Activated naive CD8-positive, alpha-beta T cell treated with anti-CD3 and anti-CD28 coated beads for 36 hours (primary cell): ENCODE measurements at regions not wholly inside any gene's neighbourhood (a gene's known extent, or its start where the extent isn't known, plus 50 kb on each side); places are given as distances from the start of the nearest gene placed in this dataset.

Source experiments
- DNase-seq: peaks from one replicate; pipeline ENCODE4 v3.0.0; 2021
- H3K27ac Mint-ChIP-seq: one replicate; pipeline ENCODE4 v1.8.0; 2022; ENCODE audit warnings: mild to moderate bottlenecking, moderate library complexity, mixed read lengths
- H3K27me3 Mint-ChIP-seq: one replicate; pipeline ENCODE4 v1.8.0; 2022; ENCODE audit warnings: mild to moderate bottlenecking, mixed read lengths
- H3K36me3 Mint-ChIP-seq: one replicate; pipeline ENCODE4 v1.8.0; 2021; ENCODE audit warnings: mild to moderate bottlenecking, mixed read lengths
- H3K4me1 Mint-ChIP-seq: one replicate; pipeline ENCODE4 v1.8.0; 2021; ENCODE audit warnings: mixed read lengths
- H3K4me3 Mint-ChIP-seq: one replicate; pipeline ENCODE4 v1.8.0; 2022; ENCODE audit warnings: mild to moderate bottlenecking, moderate library complexity, mixed read lengths
- H3K9me3 Mint-ChIP-seq: one replicate; pipeline ENCODE4 v1.8.0; 2022; ENCODE audit warnings: mixed read lengths

DNA sequence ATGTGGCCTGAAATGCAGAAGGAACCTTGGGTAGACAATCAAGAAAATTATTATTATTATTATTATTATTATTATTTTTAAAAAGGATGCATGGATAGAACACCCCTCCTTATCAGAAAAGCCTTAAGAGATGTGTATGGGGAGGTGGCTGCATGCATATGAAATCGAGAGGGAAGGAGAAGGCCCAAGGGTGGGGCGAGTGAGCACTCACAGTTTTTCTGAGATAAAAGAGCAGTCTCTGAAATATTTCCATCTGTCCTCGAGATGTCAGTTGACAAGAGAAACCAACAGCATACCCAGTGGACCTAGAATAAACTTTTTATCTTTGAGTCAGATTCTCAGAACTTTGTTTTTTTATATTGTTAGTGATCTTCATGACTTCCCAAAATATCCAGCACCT, 282.9 kb downstream of the GPD2 start:
- DNase-seq: no peak
- no peak overlapping the region for H3K4me3 Mint-ChIP-seq
- no peaks in the 10 kb centered on the region for H3K36me3 Mint-ChIP-seq
- H3K27ac Mint-ChIP-seq: no peak overlapping the region
- H3K27me3 Mint-ChIP-seq: peaks cover 11% of the 10 kb centered on the region
- no peaks in the 10 kb centered on the region for H3K9me3 Mint-ChIP-seq
- no peaks in the 10 kb centered on the region for H3K4me1 Mint-ChIP-seq

DNA sequence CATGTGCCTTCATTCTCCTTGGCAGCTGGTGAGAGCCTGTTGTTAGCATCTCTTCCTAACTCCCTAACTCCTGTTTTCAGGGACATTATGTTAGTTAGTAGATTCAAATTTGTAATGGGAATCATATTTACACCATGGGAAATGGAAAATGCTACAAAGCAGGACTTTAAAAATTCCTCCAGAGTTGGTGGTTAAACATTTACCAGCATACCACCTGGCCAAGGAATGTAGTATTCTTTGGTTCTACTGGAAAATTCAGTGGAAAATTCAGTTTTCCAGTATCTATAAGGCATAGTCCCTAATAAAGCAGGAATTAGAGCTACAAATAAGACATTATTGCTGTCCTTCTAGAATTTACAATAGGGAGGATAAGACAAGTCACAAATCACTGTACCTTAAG, 291.7 kb downstream of the GPD2 start:
- H3K4me1 Mint-ChIP-seq: no peaks in the 10 kb centered on the region
- no peaks in the 10 kb centered on the region for H3K36me3 Mint-ChIP-seq
- DNase-seq: no peak
- no peaks in the 10 kb centered on the region for H3K9me3 Mint-ChIP-seq
- H3K27ac Mint-ChIP-seq: no peak overlapping the region
- no peak overlapping the region for H3K4me3 Mint-ChIP-seq
- peaks cover 5% of the 10 kb centered on the region for H3K27me3 Mint-ChIP-seq

DNA sequence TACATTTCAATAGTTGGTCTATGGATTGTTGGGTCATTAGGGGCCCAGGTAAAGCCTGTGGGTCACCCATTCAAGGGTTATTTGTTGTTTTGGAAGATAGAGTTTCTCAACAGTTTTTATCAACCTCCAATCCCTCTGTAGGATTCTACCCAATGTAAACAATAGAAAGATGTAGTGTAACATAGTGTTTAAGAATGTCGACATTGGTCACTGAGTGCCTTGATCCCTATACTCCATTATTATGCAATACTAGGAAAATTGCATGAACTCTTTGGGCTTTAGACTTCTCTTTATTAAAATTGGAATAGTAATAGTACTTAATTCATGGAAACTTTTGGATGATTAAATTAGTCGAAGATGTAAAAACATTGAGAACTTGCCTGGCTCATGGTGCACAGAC, 292.1 kb downstream of the GPD2 start:
- no peak for DNase-seq
- no peaks in the 10 kb centered on the region for H3K9me3 Mint-ChIP-seq
- no peaks in the 10 kb centered on the region for H3K36me3 Mint-ChIP-seq
- no peak overlapping the region for H3K4me3 Mint-ChIP-seq
- H3K27me3 Mint-ChIP-seq: peaks cover 5% of the 10 kb centered on the region
- H3K4me1 Mint-ChIP-seq: no peaks in the 10 kb centered on the region
- no peak overlapping the region for H3K27ac Mint-ChIP-seq

DNA sequence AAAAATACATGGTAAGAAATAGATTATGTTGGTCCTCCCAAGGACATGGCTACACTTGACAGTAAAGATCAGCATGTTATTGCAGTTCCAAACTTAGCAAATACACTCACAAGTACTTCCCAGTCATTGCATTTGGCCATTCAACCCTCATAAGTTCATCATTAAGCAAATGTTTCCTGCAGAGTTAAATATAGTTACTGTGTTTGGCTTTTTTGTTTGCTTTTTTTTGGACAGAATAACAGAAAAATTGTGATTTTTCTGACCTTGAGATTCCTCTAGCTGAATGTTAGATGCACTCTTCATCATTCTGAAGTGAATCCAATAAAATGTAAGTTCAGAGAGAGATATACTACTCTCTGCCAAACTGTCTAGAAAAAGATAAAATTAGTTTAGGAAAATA, 295.3 kb downstream of the GPD2 start:
- DNase-seq: no peak
- Mint-ChIP-seq H3K36me3 (no peaks in the 10 kb centered on the region), H3K4me1 (no peaks in the 10 kb centered on the region), H3K27ac (no peak overlapping the region), H3K27me3 (no peaks in the 10 kb centered on the region), H3K4me3 (no peak overlapping the region), H3K9me3 (no peaks in the 10 kb centered on the region)

DNA sequence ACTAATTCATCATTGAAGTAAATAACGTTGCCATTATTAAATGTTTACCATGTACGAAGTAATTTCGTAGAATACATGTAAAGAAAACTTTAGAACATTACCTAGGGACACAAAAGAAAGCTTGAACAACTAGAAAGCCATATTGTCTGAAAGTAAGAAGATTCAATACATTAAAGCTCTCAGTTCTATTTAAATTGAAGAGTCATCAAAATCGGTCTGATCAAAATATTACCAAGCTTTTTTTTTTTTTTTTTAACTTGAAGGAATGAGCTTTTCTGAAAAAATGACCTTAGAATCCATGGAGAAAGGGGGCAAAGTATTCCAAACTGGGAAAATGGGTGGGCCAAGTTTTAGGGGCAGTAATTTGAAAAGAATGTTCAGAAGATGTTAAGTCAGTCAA, 300.8 kb downstream of the GPD2 start:
- H3K9me3 Mint-ChIP-seq: no peaks in the 10 kb centered on the region
- H3K4me1 Mint-ChIP-seq: no peaks in the 10 kb centered on the region
- H3K4me3 Mint-ChIP-seq: no peak overlapping the region
- no peaks in the 10 kb centered on the region for H3K36me3 Mint-ChIP-seq
- H3K27ac Mint-ChIP-seq: no peak overlapping the region
- peaks cover 4% of the 10 kb centered on the region for H3K27me3 Mint-ChIP-seq
- no peak for DNase-seq

DNA sequence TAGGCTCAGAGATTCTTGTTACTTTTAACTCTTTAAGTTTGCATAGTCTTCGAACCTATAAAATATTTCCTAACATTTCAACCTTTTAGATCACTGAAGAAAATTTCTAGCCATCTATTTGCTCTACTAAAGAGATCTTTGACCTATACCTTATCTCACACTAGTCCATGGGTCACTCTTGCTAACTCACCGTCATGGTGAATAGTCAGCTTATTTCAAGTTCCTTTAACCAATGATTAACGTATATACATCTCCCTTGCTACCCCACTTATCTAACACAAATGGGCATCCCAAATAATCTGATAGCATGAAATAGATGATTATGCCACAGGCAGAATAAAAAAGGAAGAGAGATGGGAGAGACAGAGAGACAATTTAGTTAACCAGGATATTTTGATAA, 303.1 kb downstream of the GPD2 start:
- Mint-ChIP-seq H3K27me3 (peaks cover 4% of the 10 kb centered on the region), H3K36me3 (no peaks in the 10 kb centered on the region), H3K4me3 (no peak overlapping the region), H3K9me3 (no peaks in the 10 kb centered on the region), H3K4me1 (no peaks in the 10 kb centered on the region), H3K27ac (no peak overlapping the region)
- no peak for DNase-seq

DNA sequence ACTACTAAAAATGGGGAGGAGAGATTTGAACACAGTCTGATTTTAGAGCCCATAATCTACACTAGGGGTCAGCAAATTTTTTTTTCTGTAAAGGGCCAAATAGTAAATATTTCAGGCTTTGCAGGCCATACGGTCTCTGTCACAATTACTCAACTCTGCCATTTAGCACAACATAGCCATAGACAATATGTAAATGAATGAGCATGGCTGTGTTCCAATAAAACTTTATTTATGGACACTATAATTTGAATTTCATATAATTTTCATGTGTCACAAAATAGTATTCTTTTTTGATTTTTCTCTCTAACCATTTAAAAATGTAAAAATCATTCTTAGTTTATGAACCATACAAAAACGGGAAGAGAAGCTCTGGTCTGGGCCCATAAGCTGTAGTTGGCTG, 309.4 kb downstream of the GPD2 start:
- no peak overlapping the region for H3K4me3 Mint-ChIP-seq
- no peaks in the 10 kb centered on the region for H3K27me3 Mint-ChIP-seq
- no peak for DNase-seq
- H3K4me1 Mint-ChIP-seq: no peaks in the 10 kb centered on the region
- H3K36me3 Mint-ChIP-seq: no peaks in the 10 kb centered on the region
- no peak overlapping the region for H3K27ac Mint-ChIP-seq
- no peaks in the 10 kb centered on the region for H3K9me3 Mint-ChIP-seq

DNA sequence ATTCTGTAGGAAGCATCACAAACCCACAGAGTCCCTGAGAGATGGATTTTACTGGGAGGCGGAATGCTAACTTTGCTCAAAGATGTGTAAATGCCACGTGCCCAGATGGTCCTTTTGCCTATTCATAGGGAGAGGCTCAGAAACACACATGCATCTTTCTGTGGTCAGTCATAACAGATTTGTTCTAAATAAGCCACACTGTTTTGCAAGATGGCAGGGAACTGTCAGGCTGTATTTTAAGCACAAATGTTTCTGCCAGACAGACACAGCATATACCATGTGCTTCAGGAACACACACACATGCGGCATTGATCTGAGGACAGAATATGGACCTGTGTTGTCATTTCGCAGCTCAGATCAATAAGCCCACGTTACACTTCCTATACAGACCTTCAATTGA, 312.0 kb downstream of the GPD2 start:
- no peak for DNase-seq
- Mint-ChIP-seq H3K27ac (no peak overlapping the region), H3K9me3 (no peaks in the 10 kb centered on the region), H3K4me1 (no peaks in the 10 kb centered on the region), H3K36me3 (no peaks in the 10 kb centered on the region), H3K27me3 (no peaks in the 10 kb centered on the region), H3K4me3 (no peak overlapping the region)

DNA sequence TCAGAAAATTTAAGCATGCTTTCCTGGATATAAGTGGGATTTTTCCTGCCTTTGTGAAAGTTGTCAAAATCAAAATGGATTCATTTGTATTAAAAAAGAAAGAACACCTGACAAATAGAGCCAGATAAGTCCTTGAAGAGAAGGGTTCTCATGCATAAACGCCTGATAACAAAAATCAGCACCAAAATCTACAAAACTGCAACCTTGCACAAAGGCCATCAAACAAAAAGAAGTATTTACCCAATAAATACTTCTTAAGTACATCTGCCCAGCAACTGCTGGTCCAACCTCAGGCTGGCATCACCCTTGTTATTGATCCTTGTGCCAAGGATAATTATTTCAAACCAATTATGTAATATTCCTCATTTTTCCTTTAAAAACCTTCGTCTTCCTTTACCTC, 315.9 kb downstream of the GPD2 start:
- DNase-seq: no peak
- Mint-ChIP-seq H3K36me3 (no peaks in the 10 kb centered on the region), H3K4me3 (no peak overlapping the region), H3K9me3 (no peaks in the 10 kb centered on the region), H3K4me1 (no peaks in the 10 kb centered on the region), H3K27ac (no peak overlapping the region), H3K27me3 (no peaks in the 10 kb centered on the region)

DNA sequence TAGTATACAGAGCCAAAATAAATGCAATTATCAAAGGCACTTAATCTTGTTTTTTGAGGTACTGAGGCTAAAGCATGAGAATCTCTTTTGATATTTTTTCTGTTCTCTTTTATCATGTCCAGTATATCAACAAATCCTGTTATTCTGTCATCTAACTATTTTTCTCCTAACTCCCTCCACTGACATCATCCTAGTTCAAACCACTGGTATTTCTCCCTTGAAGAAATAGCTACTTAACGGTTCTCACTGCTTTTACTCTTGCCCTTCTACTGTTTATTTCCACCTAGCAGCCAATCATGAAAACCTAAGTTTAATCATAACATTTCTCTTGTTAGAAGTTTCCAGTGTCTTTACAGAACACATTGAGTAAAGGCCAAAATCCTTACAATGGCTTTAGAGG, 317.6 kb downstream of the GPD2 start:
- DNase-seq: no peak
- no peaks in the 10 kb centered on the region for H3K27me3 Mint-ChIP-seq
- H3K27ac Mint-ChIP-seq: no peak overlapping the region
- H3K4me3 Mint-ChIP-seq: no peak overlapping the region
- H3K4me1 Mint-ChIP-seq: no peaks in the 10 kb centered on the region
- no peaks in the 10 kb centered on the region for H3K36me3 Mint-ChIP-seq
- no peaks in the 10 kb centered on the region for H3K9me3 Mint-ChIP-seq

DNA sequence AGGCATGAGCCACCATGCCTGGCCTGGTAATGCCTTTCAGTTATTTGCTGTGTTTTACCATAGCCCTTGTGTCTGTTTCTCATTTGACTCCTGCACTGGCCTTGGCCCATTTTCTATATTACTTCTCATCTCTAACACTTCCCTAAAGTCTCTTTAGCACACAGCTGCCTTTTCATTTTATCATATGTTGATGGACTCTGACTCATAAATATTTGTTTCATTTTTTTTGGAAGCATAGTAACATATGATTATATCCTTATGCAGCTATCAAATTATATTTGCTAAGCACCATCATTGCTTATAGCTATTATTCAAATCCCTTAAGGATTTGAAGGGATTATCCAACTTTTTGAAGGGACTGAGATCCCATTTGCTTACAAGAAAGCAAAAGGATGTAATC, 320.3 kb downstream of the GPD2 start:
- H3K27ac Mint-ChIP-seq: no peak overlapping the region

DNA sequence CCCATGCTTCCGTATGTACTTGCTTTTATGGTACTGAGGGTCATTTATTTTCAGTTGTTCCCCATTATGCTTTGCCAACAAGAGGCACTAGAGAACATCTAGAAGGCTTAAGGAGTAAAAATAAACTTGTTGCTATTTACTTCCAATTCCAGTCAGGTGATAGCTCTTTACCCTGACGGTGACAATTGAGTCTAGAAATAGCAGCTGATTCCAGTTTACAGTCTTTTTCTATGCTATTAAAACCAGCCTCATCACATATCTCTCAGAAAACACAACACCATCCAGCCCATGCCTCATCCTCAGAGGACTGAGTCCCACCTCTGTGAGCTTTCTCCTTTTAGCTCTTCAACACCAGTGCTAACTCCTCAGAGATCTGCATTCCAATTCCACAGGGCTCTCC, 327.0 kb downstream of the GPD2 start:
- no peaks in the 10 kb centered on the region for H3K36me3 Mint-ChIP-seq
- no peaks in the 10 kb centered on the region for H3K4me1 Mint-ChIP-seq
- H3K27me3 Mint-ChIP-seq: peaks cover 5% of the 10 kb centered on the region
- H3K27ac Mint-ChIP-seq: no peak overlapping the region
- no peaks in the 10 kb centered on the region for H3K9me3 Mint-ChIP-seq
- DNase-seq: no peak
- H3K4me3 Mint-ChIP-seq: no peak overlapping the region

More for the DNA sequence above, 320.3 kb downstream of the GPD2 start:
- Mint-ChIP-seq H3K4me3 (no peak overlapping the region), H3K36me3 (no peaks in the 10 kb centered on the region), H3K4me1 (no peaks in the 10 kb centered on the region), H3K9me3 (no peaks in the 10 kb centered on the region), H3K27me3 (peaks cover 5% of the 10 kb centered on the region)
- no peak for DNase-seq

DNA sequence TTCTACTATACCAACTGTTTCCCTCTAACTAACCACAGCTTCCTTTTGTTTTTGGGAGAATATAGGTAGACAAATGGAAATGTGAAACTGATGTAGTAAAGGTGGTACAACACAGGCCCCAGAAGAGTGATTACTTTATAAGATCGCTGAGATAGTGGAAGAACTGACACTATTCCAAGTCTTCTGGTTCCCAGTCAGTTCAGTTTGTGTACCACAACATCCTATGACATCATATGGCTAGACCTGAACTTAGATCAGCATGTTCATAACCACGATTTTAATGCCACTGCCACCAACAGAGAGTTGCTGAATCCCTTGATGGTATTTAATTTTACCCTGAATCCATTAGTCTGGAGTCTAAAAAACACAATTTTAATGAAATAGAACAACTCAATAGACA, 328.9 kb downstream of the GPD2 start:
- peaks cover 6% of the 10 kb centered on the region for H3K9me3 Mint-ChIP-seq
- DNase-seq: no peak
- H3K4me1 Mint-ChIP-seq: no peaks in the 10 kb centered on the region
- H3K36me3 Mint-ChIP-seq: no peaks in the 10 kb centered on the region
- no peak overlapping the region for H3K4me3 Mint-ChIP-seq
- H3K27me3 Mint-ChIP-seq: no peaks in the 10 kb centered on the region
- no peak overlapping the region for H3K27ac Mint-ChIP-seq

DNA sequence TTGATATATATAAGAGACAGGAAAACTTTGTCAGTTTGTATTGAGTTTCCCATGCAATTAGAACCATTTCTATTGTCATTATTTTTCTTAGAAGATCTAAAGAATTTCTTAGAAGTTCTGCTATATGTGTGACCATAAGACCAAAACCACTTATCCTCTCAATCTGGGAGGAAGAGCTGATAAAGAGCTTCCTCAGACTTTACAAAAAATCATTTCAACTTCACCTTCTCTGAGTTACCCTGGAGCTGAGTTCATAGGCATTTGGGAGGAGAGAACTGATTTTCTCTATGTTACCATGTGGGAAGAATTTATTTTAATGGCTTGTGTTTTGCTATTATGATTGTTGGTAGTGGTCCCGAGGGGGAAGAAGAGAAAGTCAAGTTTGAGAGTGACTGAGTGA, 329.3 kb downstream of the GPD2 start:
- Mint-ChIP-seq H3K9me3 (peaks cover 11% of the 10 kb centered on the region), H3K4me1 (no peaks in the 10 kb centered on the region), H3K36me3 (no peaks in the 10 kb centered on the region), H3K27me3 (no peaks in the 10 kb centered on the region), H3K27ac (no peak overlapping the region), H3K4me3 (no peak overlapping the region)
- no peak for DNase-seq

DNA sequence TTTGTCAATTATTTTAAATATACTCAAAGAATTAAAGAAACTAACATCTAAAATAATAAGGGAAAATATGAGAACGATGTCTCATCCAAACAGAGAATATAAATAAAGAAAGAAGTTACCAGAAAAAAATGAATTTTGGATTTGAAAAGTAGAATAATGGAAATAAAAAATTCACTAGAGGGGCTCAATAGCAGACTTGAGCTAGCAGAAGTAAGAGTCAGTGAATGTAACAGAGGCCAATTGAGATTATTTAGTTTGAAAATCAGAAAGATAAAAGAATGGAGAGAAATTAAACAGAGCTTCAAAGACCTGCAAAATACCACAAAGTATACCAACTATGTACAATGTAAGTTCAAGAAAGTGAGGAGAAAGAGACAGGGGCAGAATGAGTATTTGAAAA, 333.6 kb downstream of the GPD2 start:
- DNase-seq: no peak
- Mint-ChIP-seq H3K36me3 (no peaks in the 10 kb centered on the region), H3K4me3 (no peak overlapping the region), H3K27ac (no peak overlapping the region), H3K27me3 (no peaks in the 10 kb centered on the region), H3K4me1 (no peaks in the 10 kb centered on the region), H3K9me3 (peaks cover 12% of the 10 kb centered on the region)

DNA sequence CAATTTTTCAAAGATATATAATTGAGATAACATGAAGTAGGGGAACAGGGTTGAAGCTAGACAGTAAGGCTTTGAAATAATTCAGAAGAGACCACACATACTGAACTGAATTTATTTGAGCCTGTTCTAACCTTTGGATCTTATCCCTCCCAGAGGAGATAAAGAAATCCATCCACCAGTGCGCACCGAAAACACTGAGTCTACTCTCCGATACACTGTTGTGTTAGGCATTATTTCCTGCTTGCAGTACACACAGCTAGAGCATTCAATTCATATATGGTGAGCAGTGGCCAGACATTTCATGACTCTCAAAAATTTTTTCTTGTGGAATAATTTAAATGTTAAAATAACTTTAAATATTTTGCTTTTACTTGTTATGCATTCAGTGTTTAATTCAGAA, 342.7 kb downstream of the GPD2 start:
- Mint-ChIP-seq H3K27ac (no peak overlapping the region), H3K4me3 (no peak overlapping the region), H3K27me3 (no peaks in the 10 kb centered on the region), H3K4me1 (no peaks in the 10 kb centered on the region), H3K36me3 (no peaks in the 10 kb centered on the region), H3K9me3 (no peaks in the 10 kb centered on the region)
- no peak for DNase-seq

DNA sequence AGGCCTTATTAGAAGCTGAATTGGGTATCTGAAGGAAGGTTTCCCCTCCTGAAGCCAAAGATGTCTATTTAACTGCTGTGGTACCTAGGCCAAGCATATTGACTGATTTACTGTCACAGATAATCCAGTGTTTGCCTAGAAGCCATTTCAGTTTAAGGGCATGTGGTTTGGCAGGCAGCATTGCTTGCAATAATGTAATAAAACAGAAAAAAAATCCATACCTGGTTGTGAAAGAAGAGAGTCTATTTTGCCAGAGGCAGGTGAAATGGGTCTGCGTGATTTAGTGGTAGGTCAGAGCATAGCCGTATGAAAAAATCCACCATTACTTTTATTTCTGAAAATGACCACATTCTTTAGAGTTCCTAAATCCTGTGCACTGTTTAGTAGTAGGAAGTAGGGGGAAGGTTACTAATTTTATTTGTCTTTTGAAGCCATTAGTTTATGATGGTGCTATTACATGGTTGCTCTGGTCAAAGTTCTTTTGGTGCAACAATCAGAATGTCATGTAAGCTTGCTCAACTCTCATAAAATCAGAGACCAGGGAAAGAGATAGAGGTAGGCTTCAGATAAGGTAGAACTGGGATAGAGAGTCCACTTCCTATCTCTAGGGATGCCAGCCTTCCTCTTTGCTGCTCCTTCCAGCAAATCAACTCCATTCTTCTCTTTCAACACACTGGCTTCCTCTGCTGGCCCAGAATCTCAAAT, 343.4 kb downstream of the GPD2 start:
- H3K27ac Mint-ChIP-seq: no peak overlapping the region
- H3K36me3 Mint-ChIP-seq: no peaks in the 10 kb centered on the region
- H3K9me3 Mint-ChIP-seq: no peaks in the 10 kb centered on the region
- H3K27me3 Mint-ChIP-seq: no peaks in the 10 kb centered on the region
- no peaks in the 10 kb centered on the region for H3K4me1 Mint-ChIP-seq
- DNase-seq: no peak
- no peak overlapping the region for H3K4me3 Mint-ChIP-seq
